AG09319 (cell line): ENCODE measurements at regions not wholly inside any gene's neighbourhood (a gene's known extent, or its start where the extent isn't known, plus 50 kb on each side); places are given as distances from the start of the nearest gene placed in this dataset.
A peak's percentile ranks its signal among the peaks of the same experiment; 100 is the strongest.

Experiments used
- DNase-seq: peaks from one replicate; pipeline ENCODE4 v3.0.0-alpha.2; 2010; ENCODE audit warnings: low read depth; ENCODE audit errors: extremely low read depth
- TF ChIP-seq, protein P1 (sequence below): IDR thresholded peaks from 2 replicates; pipeline ENCODE4 v1.5.1; 2011; ENCODE audit warnings: low read depth, mild to moderate bottlenecking, inconsistent platforms, low read length, moderate library complexity

DNA sequence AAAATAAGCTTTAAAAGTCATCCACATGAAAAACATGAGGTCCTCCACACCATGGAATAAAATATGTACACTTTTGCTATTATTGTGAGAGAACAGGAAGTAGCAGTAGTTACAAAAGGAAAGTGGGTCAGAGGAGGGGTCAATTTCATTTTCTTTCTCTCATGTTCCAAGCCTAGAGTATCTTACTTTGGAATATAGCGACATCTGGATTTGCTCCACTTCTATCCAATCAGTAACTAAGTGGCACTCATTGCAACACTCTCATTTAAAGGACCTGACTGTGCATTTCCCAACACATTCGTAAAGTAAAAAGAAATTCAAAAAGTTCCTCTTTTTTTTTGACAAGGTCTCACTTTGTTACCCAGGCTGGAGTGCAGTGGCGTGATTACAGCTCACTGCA, 637.3 kb downstream of the TUSC7 start:
- DNase-seq: no peak
- TF ChIP-seq, protein P1, sequence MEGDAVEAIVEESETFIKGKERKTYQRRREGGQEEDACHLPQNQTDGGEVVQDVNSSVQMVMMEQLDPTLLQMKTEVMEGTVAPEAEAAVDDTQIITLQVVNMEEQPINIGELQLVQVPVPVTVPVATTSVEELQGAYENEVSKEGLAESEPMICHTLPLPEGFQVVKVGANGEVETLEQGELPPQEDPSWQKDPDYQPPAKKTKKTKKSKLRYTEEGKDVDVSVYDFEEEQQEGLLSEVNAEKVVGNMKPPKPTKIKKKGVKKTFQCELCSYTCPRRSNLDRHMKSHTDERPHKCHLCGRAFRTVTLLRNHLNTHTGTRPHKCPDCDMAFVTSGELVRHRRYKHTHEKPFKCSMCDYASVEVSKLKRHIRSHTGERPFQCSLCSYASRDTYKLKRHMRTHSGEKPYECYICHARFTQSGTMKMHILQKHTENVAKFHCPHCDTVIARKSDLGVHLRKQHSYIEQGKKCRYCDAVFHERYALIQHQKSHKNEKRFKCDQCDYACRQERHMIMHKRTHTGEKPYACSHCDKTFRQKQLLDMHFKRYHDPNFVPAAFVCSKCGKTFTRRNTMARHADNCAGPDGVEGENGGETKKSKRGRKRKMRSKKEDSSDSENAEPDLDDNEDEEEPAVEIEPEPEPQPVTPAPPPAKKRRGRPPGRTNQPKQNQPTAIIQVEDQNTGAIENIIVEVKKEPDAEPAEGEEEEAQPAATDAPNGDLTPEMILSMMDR: no peak

- no peak for DNase-seq
- TF ChIP-seq, protein P1: no peak
These were observed 639.3 kb downstream of the TUSC7 start for GRCh38 chr3:117348884-117349283.

DNA sequence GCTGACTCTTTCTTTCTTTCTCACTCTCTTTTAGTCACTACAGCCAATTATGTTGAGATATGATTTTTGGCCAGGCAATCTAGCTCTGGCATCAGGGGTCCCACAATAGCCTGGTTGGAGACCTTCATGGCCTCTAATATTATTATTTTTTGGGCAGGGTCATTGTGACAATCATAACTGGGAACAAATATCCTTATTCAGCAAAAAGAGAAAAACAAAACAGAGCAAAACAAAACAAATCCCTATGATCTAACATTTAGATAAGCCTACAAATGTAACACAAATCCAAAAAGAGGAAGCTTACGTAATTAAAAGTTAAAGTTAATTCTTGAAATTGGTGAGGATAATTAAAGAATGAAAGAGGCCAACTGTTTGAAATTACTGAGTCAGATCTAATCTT, 640.0 kb downstream of the TUSC7 start:
- no peak for DNase-seq
- TF ChIP-seq, protein P1: no peak

DNA sequence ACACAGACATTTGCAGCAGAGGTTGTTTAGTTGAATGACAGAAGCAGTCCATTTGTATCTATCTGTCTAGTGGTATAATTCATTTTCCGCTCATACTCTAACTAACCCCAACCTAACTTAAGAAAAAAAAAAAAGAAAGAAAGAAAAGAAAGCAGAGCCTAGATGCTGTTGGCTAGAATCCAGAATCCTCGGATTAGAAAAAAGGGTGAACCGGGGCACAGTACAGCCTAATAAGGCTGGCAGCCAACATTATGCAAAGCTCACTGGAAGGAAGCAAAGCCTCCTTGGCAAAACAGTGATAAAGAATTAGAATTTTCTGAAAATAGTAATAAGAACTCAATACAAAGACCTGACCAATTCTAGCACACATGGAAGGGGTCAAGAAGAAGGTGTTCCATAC, 640.8 kb downstream of the TUSC7 start:
- no peak for DNase-seq
- TF ChIP-seq, protein P1: no peak

- DNase-seq: no peak
- TF ChIP-seq, protein P1: peak; percentile 17
These were observed 646.0 kb downstream of the TUSC7 start for GRCh38 chr3:117355566-117355965.

- TF ChIP-seq, protein P1: no peak
These were observed 646.6 kb downstream of the TUSC7 start for GRCh38 chr3:117356091-117356705.

GRCh38 chr3:117358717-117359314, 649.2 kb downstream of the TUSC7 start:
- TF ChIP-seq, protein P1: no peak
- no peak for DNase-seq

More at GRCh38 chr3:117356091-117356705, 646.6 kb downstream of the TUSC7 start:
- DNase-seq: no peak
